Activated CD4-positive, alpha-beta T cell treated with anti-CD3 and anti-CD28 coated beads for 48 hours (primary cell): ENCODE measurements at regions not wholly inside any gene's neighbourhood (a gene's known extent, or its start where the extent isn't known, plus 50 kb on each side); places are given as distances from the start of the nearest gene placed in this dataset.
"Not testable (repeated sequence)": the region's sequence is repeated elsewhere in the genome, so short reads cannot be mapped to it uniquely, and the experiment has no call there.

Source experiments
- DNase-seq: peaks from one replicate; pipeline ENCODE4 v3.0.0-alpha.2; 2020

DNA sequence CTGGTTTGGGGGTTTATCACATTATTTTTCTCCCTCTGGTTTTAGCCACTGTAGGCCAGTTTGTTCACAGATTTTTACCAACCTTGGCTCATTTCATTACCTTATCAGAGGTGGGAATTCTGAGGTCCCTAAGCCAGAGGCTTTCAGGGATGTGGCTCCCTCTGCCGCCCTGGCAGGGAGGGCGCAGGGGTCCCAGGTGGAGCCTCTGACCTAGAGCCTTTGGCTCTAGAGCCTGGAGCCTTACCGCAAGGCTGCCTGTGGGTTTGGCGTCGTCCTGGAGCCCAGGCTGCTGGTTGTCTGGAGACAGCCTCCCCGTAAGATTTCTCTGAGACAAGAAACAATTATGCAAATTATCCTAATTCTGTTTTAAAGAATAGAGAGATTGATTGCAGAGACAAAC, 188.0 kb downstream of the LMLN start:
- DNase-seq: not testable (repeated sequence)

DNA sequence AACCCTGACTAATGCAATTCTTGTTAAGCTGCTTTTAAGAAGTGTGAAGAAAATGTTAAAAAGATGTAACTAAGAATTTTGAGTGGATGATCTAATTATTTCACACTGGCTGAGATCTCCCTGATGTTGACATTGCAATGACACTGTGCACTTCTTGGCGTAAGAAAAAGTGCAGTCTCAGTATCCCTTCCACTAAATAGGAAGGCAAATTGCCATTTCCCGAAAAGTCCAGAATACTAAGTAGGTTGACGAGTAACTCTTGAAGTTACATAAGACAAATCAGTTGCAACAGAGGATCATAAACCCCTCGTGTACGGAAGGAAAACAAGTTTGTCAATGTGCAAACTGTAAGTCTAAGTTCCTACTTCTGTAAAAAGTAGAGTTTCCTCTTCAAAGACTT, 189.9 kb downstream of the LMLN start:
- not testable (repeated sequence) for DNase-seq

DNA sequence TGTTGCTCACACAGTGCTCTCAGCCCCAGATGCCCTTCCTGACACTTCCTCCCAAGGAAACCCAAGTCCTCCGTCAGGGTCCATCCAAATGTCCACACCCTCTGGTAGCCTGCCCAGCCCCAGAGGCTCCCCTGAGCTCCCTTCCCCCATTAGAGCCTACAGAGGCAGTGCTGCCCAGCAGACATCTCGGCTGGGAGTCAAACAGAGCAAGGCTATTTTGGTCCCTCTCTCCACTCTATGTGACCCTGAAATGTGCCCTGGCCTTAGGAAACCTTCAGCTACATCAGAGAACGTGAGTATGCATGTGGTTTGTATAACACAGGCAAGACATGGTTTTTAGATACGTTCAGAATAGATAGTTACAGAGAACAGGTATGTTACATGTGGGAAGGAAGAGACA, 191.8 kb downstream of the LMLN start:
- DNase-seq: not testable (repeated sequence)

DNA sequence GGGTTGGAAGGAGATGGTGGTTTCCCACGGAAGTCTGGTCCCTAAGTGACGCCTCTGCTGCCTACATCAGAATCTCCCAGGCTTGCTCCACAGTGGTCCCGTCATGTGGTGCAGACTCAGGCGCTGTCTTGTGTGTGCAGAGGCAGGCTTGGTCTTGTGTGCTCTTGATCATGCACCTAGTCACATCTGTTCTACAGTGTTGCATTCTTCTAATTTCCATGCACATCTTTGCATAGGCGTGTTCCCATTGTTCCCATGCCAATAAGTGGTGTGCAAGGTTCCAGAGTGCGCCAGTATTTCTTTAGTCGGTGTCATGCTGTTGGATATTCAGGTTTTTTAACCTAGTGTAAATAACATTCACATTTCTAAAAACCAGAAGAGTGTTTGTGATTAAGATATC, 195.8 kb downstream of the LMLN start:
- not testable (repeated sequence) for DNase-seq

DNA sequence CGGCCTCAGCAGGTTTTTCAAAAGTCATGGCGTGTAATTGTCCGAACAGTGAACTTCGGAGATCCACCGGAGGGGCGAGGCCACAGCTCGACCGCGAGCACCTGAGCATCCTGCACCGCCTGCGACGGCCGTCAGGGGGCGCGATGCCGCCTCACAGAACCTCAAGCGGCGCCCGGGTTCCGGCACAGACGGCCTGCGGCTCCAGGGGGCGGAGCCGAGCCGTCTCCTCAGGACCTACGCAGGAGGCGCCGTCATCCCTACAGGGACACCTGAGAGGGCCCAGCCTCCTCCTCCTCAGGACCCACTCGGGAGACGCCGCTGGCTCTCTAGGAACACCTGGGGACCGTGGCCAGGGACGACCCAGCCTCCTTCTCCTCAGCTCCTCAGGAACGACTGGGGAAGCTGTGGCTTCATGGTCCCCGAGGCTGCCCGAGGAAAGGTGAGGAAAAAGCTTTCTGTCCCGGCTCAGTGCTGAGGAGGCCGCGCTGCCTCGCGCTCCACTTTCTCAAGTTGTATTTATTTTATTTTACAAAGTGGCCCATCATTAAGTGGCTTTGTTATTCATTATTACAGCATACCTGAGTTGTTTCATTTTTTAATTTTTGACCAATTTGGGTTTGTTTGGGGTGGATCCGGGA, 197.3 kb downstream of the LMLN start:
- DNase-seq: not testable (repeated sequence)

DNA sequence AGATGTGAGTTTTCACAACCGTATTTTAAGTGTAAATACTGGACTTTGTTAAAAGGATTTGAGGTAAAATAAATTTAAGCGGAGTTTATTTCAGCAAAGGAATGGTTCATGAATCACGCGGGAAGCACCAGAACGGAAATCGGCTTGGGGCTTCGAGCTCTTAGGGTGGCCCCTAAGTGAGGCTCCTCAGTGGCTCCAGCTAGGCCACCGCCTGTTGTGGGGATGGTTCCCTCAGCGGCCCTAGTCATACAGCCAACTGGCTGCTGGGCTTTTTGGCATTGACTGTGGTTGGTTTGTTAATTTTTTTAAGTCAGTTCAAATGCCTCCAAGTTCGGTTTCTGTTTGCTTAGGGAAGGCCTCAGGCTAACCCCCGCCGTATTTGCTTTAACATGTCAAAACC, 198.0 kb downstream of the LMLN start:
- not testable (repeated sequence) for DNase-seq

DNA sequence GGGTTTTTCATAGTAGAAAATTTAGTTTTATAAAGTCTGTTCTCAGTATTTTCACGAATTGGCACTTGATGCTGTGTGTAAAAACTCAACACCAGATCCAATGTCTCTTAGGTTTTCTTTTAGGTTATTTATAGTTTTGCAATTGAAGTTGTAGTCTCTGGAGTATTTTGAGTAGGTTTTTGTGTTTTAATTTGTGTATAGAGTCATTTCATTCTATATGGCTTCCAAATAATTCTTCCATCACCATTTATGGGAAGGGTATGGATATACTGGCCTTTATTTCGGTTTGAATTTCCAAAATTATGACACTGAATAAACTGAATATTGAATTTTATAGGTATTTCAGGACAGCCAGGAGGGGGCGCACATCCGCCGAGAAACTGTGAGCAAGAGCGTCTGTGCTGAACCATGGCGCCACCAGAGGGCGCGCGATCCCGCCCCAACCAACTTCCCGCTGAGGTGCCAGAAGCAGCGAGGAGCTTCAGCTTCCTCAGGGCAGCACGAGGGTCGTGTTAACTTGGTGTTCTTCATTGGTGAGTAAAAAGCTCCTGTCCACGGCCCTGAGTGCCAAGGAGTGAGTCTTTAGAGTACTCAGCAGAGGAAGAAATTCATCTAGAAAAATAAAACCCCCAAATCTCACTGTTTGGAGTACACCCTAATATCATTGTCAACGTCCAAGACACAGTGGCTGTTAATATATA, 207.5 kb downstream of the LMLN start:
- peak; percentile 78 for DNase-seq

DNA sequence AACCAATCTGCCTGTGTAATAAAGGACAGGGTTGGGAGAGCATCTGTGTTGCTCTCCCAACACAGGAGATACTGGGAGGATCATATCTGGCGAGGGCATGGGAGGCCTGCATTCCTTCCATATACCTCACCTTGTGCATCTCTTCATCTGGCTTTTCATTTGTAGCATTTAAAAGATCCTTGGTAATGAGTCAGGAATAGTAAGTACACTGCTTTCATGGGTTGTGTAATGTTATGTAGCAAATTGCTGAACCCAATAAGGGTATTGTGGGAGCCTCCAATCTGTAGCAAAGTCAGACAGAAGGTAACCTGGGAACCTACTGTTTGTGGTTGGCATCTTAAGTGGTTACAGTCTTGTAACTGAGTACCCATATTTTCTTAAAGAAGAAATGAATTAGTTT, 210.8 kb downstream of the LMLN start:
- not testable (repeated sequence) for DNase-seq

DNA sequence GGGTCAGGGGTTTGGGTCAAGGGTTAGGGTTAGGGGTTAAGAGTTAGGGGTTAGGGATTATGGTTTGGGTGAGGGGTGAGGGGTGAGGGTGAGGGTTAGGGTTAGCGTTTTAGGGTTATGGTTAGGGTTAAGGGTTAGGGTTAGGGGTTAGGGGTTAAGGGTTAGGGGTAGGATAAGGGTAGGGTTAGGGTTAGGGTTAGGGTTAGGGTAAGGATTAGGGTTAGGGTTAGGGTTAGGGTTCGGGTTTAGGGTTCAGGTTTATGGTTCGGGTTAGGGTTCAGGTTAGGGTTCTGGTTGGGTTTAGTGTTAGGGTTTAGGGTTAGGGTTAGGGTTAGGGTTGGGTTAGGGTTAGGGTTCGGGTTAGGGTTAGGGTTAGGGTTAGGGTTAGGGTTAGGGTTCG, 213.1 kb downstream of the LMLN start:
- not testable (repeated sequence) for DNase-seq

DNA sequence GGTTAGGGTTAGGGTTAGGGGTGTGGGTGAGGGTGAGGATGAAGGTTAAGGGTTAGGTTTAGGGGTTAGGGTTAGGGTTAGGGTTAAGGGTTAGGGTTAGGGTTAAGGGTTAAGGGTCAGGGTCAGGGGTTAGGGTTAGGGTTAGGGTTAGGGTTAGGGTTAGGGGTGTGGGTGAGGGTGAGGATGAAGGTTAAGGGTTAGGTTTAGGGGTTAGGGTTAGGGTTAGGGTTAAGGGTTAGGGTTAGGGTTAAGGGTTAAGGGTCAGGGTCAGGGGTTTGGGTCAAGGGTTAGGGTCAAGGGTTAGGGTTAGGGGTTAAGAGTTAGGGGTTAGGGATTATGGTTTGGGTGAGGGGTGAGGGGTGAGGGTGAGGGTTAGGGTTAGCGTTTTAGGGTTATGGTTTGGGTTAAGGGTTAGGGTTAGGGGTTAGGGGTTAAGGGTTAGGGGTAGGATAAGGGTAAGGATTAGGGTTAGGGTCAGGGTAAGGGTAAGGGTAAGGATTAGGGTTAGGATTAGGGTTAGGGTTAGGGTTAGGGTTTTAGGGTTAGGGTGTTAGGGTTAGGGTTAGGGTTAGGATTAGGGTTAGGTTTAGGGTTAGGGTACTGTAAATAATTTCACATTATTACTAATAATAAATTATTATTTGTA, 214.0 kb downstream of the LMLN start:
- DNase-seq: not testable (repeated sequence)
